HG02571 (cell line): ENCODE measurements at regions not wholly inside any gene's neighbourhood (a gene's known extent, or its start where the extent isn't known, plus 50 kb on each side); places are given as distances from the start of the nearest gene placed in this dataset.
"Not testable (repeated sequence)": the region's sequence is repeated elsewhere in the genome, so short reads cannot be mapped to it uniquely, and the experiment has no call there.

Experiments
- ATAC-seq: cut with Tn5 transposase; IDR thresholded peaks from one replicate; pipeline ENCODE4 v1.9.1; 2021; ENCODE audit warnings: mild to moderate bottlenecking, moderate library complexity; ENCODE audit not compliant: unreplicated experiment

GRCh38 chrX:52585892-52586291 is 68.8 kb downstream of the SSX7 start:
- no peak for ATAC-seq

GRCh38 chrX:52577464-52578173 is 60.8 kb upstream of the XAGE1B start:
- ATAC-seq = no peak

- no peak for ATAC-seq
Observed at GRCh38 chrX:52576946-52577345, 60.1 kb upstream of the XAGE1B start.

GRCh38 chrX:52576474-52576873 is 59.6 kb upstream of the XAGE1B start:
- ATAC-seq = no peak

- ATAC-seq = peak; percentile 56
Observed at GRCh38 chrX:52574416-52575275, 57.8 kb upstream of the XAGE1B start.

GRCh38 chrX:52568146-52568545 is 51.3 kb upstream of the XAGE1B start:
- ATAC-seq = not testable (repeated sequence)
